ENCODE measurements at regions not wholly inside any gene's neighbourhood (a gene's known extent, or its start where the extent isn't known, plus 50 kb on each side); places are given as distances from the start of the nearest gene placed in this dataset.

GRCh38 chr9:29211003-29211579 is 1637.8 kb upstream of the C9orf72 start:
- TF ChIP-seq CTCF (IDR thresholded peaks at IDR 0.05; ENCODE audit: low read length) (no peak), EZH2 (optimal IDR thresholded peaks at IDR 0.05; ENCODE audit: low read depth, low read length) (no peak)
